IMR-90 (cell line): ENCODE measurements at regions not wholly inside any gene's neighbourhood (a gene's known extent, or its start where the extent isn't known, plus 50 kb on each side); places are given as distances from the start of the nearest gene placed in this dataset.
A peak's percentile ranks its signal among the peaks of the same experiment; 100 is the strongest.

Experiments used
- ATAC-seq: fragments of 200-7000 bp; cut with Tn5 transposase; 2 replicates; pipeline ENCODE4 v1.9.1; 2020; ENCODE audit warnings: low read depth, mild to moderate bottlenecking, moderate library complexity
- BruUV-seq: library from RNA; stranded (reverse); fragments of 400-500 nt; replicated peaks from 2 replicates; lab custom pipeline; 2021; lab: Mats Ljungman, UMichigan
- CTCF ChIA-PET: fragments of 300-600 bp; formaldehyde crosslinking; extraction: SDS; loops from one replicate; lab custom pipeline; 2021; ENCODE audit warnings: antibody characterized with exemption; lab: Yijun Ruan, JAX
- POLR2A ChIA-PET: fragments of 300-600 bp; sonication (Branson Sonifier 250); formaldehyde crosslinking; loops from one replicate; lab custom pipeline; 2022; ENCODE audit warnings: antibody characterized with exemption; ENCODE audit not compliant: unreplicated experiment; lab: Charles Lee
- DNase-seq: peaks from one replicate; pipeline ENCODE4 v3.0.0; 2013
- H2AFZ ChIP-seq: replicated peaks from 2 replicates; pipeline ENCODE3; 2013; ENCODE audit warnings: low read length, mild to moderate bottlenecking; ENCODE audit not compliant: poor library complexity
- H2AK5ac ChIP-seq: 2 replicates; pipeline ENCODE4 v1.6.1; 2013; ENCODE audit warnings: low read depth, low read length, inconsistent platforms
- H2AK9ac ChIP-seq: replicated peaks from 2 replicates; pipeline ENCODE3; 2013; ENCODE audit warnings: mild to moderate bottlenecking, low read depth, low read length, moderate library complexity; ENCODE audit not compliant: poor library complexity
- H2BK120ac ChIP-seq: 2 replicates; pipeline ENCODE4 v1.6.1; 2013; ENCODE audit warnings: low read depth, low read length, inconsistent platforms
- H2BK15ac ChIP-seq: 3 replicates; pipeline ENCODE4 v1.6.1; 2013; ENCODE audit warnings: low read depth, low read length, inconsistent platforms
- H2BK20ac ChIP-seq: 2 replicates; pipeline ENCODE4 v1.6.1; 2013; ENCODE audit warnings: low read depth, mild to moderate bottlenecking, inconsistent platforms, low read length, moderate library complexity
- H2BK5ac ChIP-seq: 2 replicates; pipeline ENCODE4 v1.6.1; 2013; ENCODE audit warnings: mild to moderate bottlenecking, low read depth, low read length, inconsistent platforms; ENCODE audit not compliant: poor library complexity, severe bottlenecking
- H3K14ac ChIP-seq: replicated peaks from 2 replicates; pipeline ENCODE4 v1.6.1; 2013; ENCODE audit warnings: low read depth, low read length, inconsistent platforms
- H3K18ac ChIP-seq: 2 replicates; pipeline ENCODE4 v1.6.1; 2013; ENCODE audit warnings: low read depth, low read length, control low read depth
- H3K23ac ChIP-seq: 2 replicates; pipeline ENCODE4 v1.6.1; 2013; ENCODE audit warnings: low read depth, low read length, inconsistent platforms
- H3K27ac ChIP-seq: 2 replicates; pipeline ENCODE4 v1.5.1; 2013; ENCODE audit warnings: mild to moderate bottlenecking, control low read depth, low read length; ENCODE audit not compliant: insufficient read depth
- H3K27me3 ChIP-seq: 2 replicates; pipeline ENCODE4 v1.6.1; 2013; ENCODE audit warnings: low read length; ENCODE audit not compliant: control insufficient read depth, insufficient read depth
- H3K36me3 ChIP-seq: 2 replicates; pipeline ENCODE4 v1.6.1; 2013; ENCODE audit warnings: low read length, mixed read lengths; ENCODE audit not compliant: control insufficient read depth, insufficient read depth
- H3K4ac ChIP-seq: 2 replicates; pipeline ENCODE4 v1.6.1; 2013; ENCODE audit warnings: low read depth, low read length, inconsistent platforms
- H3K4me1 ChIP-seq: 2 replicates; pipeline ENCODE4 v1.6.1; 2013; ENCODE audit warnings: low read length, mixed read lengths; ENCODE audit not compliant: control insufficient read depth, insufficient read depth
- H3K4me2 ChIP-seq: 2 replicates; pipeline ENCODE4 v1.6.1; 2013; ENCODE audit warnings: low read depth, mild to moderate bottlenecking, control low read depth, low read length, moderate library complexity
- H3K4me3 ChIP-seq: 2 replicates; pipeline ENCODE4 v1.5.1; 2013; ENCODE audit warnings: low read depth, mild to moderate bottlenecking, control low read depth, low read length, moderate library complexity; ENCODE audit not compliant: insufficient read depth
- H3K56ac ChIP-seq: 2 replicates; pipeline ENCODE4 v1.6.1; 2013; ENCODE audit warnings: low read length, inconsistent platforms; ENCODE audit not compliant: insufficient read depth; ENCODE audit errors: extremely low read depth
- H3K79me1 ChIP-seq, 2 experiments: 2 replicates each; pipeline ENCODE4 v1.6.1; 2013; ENCODE audit warnings: low read length in 2 of 2, inconsistent platforms in 1 of 2, low read depth in 1 of 2
- H3K9ac ChIP-seq: 2 replicates; pipeline ENCODE4 v1.6.1; 2013; ENCODE audit warnings: low read depth, low read length, control low read depth
- H3K9me1 ChIP-seq: 2 replicates; pipeline ENCODE4 v1.6.1; 2013; ENCODE audit warnings: low read length, inconsistent platforms; ENCODE audit not compliant: insufficient read depth
- H3K9me3 ChIP-seq: 2 replicates; pipeline ENCODE4 v1.6.1; 2013; ENCODE audit warnings: low read length; ENCODE audit not compliant: control insufficient read depth, insufficient read depth
- H4K20me1 ChIP-seq: 2 replicates; pipeline ENCODE4 v1.6.1; 2013; ENCODE audit warnings: low read length, inconsistent platforms; ENCODE audit not compliant: insufficient read depth
- H4K5ac ChIP-seq: 2 replicates; pipeline ENCODE4 v1.6.1; 2013; ENCODE audit warnings: mild to moderate bottlenecking, low read depth, low read length, control low read depth
- H4K8ac ChIP-seq, 2 experiments: 2 replicates each; pipeline ENCODE4 v1.6.1; 2013; ENCODE audit warnings: low read depth in 2 of 2, low read length in 2 of 2, control low read depth in 1 of 2, inconsistent platforms in 1 of 2
- H4K91ac ChIP-seq: 2 replicates; pipeline ENCODE4 v1.6.1; 2013; ENCODE audit warnings: low read depth, low read length, inconsistent platforms; ENCODE audit not compliant: insufficient read depth
- MAFK ChIP-seq: IDR thresholded peaks from 2 replicates; pipeline ENCODE4 v1.6.1; 2012; ENCODE audit warnings: low read depth, low read length, improper control_type of control experiment
- MAZ ChIP-seq: IDR thresholded peaks from 2 replicates; pipeline ENCODE4 v1.6.1; 2012; ENCODE audit warnings: low read depth, mild to moderate bottlenecking, low read length, improper control_type of control experiment, moderate library complexity, borderline replicate concordance
- WGBS, 2 experiments: methylation state at CpG; one replicate each; pipeline versions ENCODE4 v1.1.5 to v1.1.7; 2013; ENCODE audit warnings: missing lambda C conversion rate in 2 of 2; ENCODE audit not compliant: insufficient read length in 1 of 2; ENCODE audit errors: extremely low coverage in 2 of 2; 5-methylcytosine and 5-hydroxymethylcytosine counted together
- dilution Hi-C: fragments of 300-500 bp; cut with HindIII; formaldehyde crosslinking; loops from one replicate; pipeline ENCODE4 v1.14.3; 2018; ENCODE audit warnings: low sequenced_read_pairs; ENCODE audit not compliant: unreplicated experiment
- in situ Hi-C: fragments of 300-500 bp; cut with MboI; formaldehyde crosslinking; loops from 3 replicates; pipeline ENCODE4 v1.14.3; 2019; ENCODE audit warnings: low sequenced_read_pairs, inconsistent platforms, mixed read lengths
- intact Hi-C: fragments of 100-400 bp; cut with micrococcal nuclease; formaldehyde crosslinking; loops from 2 replicates; pipeline ENCODE4 v1.10.0; 2022

GRCh38 chr1:201625851-201626251 is 86.9 kb downstream of the NAV1 start:
- Histone ChIP-seq H3K9me3 (no peaks in the 10 kb centered on the region), H3K4me1 (peaks cover 19% of the 10 kb centered on the region), H3K79me1 (peaks cover 33 to 69% of the 10 kb centered on the region in 2 experiments), H4K20me1 (peaks cover 4% of the 10 kb centered on the region; the same call in 1 of the 2 replicates), H3K18ac (peak overlapping the region; percentile 50), H3K56ac (peak overlapping the region; percentile 60), H4K8ac (peak overlapping the region; percentile 67 to 89), H3K4me3 (no peak overlapping the region), H4K5ac (peak overlapping the region; percentile 31; the same call in 1 of the 2 replicates), H3K27me3 (no peaks in the 10 kb centered on the region), H2BK20ac (peak overlapping the region; percentile 96), H2AFZ (no peak overlapping the region), H2AK9ac (no peak overlapping the region), H3K27ac (peak overlapping the region; percentile 84), H3K4ac (peak overlapping the region; percentile 97), H2BK5ac (peak overlapping the region; percentile 52), H3K14ac (peak overlapping the region; percentile 96), H2BK15ac (peak overlapping the region; percentile 89; the same call in 2 of the 3 replicates), H3K36me3 (peaks cover 19% of the 10 kb centered on the region), H4K91ac (peak overlapping the region; percentile 97), H2AK5ac (peak overlapping the region; percentile 96; the same call in 1 of the 2 replicates), H3K23ac (peak overlapping the region; percentile 90; the same call in 1 of the 2 replicates), H3K9me1 (peaks cover 35% of the 10 kb centered on the region), H2BK120ac (peak overlapping the region; percentile 95), H3K4me2 (no peak overlapping the region; the same call in 1 of the 2 replicates), H3K9ac (no peak overlapping the region)
- dilution Hi-C loops: no loop called here
- in situ Hi-C loops: loop anchor here (10.0 kb wide), 1 partner anchor 61 kb away; no protein-coding TSS in a partner anchor
- ATAC-seq (0 out of 2 replicates have a peak, but pooled peaks have one; percentile 8), DNase-seq (no peak)
- intact Hi-C loops: loop anchor here (1.0 kb wide), 3 partner anchors 21 to 67 kb away; no protein-coding TSS in a partner anchor
- ChIA-PET POLR2A (no interaction called here), CTCF (interaction anchor here (0.6 to 1.2 kb wide), 2 partner anchors 64 to 66 kb away, joined by 3 to 7 read pairs; no protein-coding TSS in a partner anchor)
- BruUV-seq: no TSS peak
- WGBS, 2 experiments: no CpG with 5 or more reads among the region's 3 CpGs
- TF ChIP-seq MAZ (no peak), MAFK (0 out of 2 replicates have a peak, but pooled peaks have one; percentile 4)
